Right ventricle myocardium superior (tissue), 1 donor: ENCODE measurements at regions not wholly inside any gene's neighbourhood (a gene's known extent, or its start where the extent isn't known, plus 50 kb on each side); places are given as distances from the start of the nearest gene placed in this dataset.

Source experiments
- ATAC-seq: fragments of 200-7000 bp; cut with Tn5 transposase; one replicate; pipeline ENCODE4 v1.9.1; 2020; ENCODE audit warnings: mild to moderate bottlenecking; ENCODE audit not compliant: poor library complexity
- DNase-seq: peaks from one replicate; pipeline ENCODE4 v3.0.0-alpha.2; 2020
- intact Hi-C: fragments of 100-400 bp; cut with DNase I; formaldehyde crosslinking; loops from one replicate; pipeline ENCODE4 v1.11.2; 2022
- donor health status: DM: no; HTN: yes; CAD: no; lungs with severe emphysema.

GRCh38 chr11:112795142-112795815 lies 165.9 kb upstream of the NCAM1 start:
- DNase-seq (peak; percentile 65), ATAC-seq (peak; percentile 76)
- intact Hi-C loops, result no loop called here

- DNase-seq (peak; percentile 54), ATAC-seq (peak; percentile 89)
- intact Hi-C loops, result no loop called here
Observed at GRCh38 chr11:112795911-112796649, 165.1 kb upstream of the NCAM1 start.

GRCh38 chr11:112797092-112797491 lies 164.1 kb upstream of the NCAM1 start:
- intact Hi-C loops, result no loop called here
- DNase-seq (no peak), ATAC-seq (no peak)

- ATAC-seq (no peak), DNase-seq (no peak)
- intact Hi-C loops, result no loop called here
Observed at GRCh38 chr11:112797648-112798293, 163.4 kb upstream of the NCAM1 start.

GRCh38 chr11:112801025-112801816 lies 160.0 kb upstream of the NCAM1 start:
- intact Hi-C loops, result no loop called here
- ATAC-seq (no peak), DNase-seq (no peak)

GRCh38 chr11:112801817-112802088 lies 159.5 kb upstream of the NCAM1 start:
- DNase-seq (no peak), ATAC-seq (peak; percentile 62)
- intact Hi-C loops, result no loop called here

- intact Hi-C loops, result no loop called here
- DNase-seq (peak; percentile 54), ATAC-seq (peak; percentile 88)
Observed at GRCh38 chr11:112805658-112806057, 155.6 kb upstream of the NCAM1 start.

- intact Hi-C loops, result no loop called here
- no peak for DNase-seq
- ATAC-seq, result no peak
Observed at GRCh38 chr11:112806256-112806655, 155.0 kb upstream of the NCAM1 start.

GRCh38 chr11:112806876-112807275 lies 154.3 kb upstream of the NCAM1 start:
- intact Hi-C loops, result no loop called here
- ATAC-seq, result no peak
- no peak for DNase-seq

- intact Hi-C loops, result no loop called here
- DNase-seq (no peak), ATAC-seq (no peak)
Observed at GRCh38 chr11:112809429-112809828, 151.8 kb upstream of the NCAM1 start.

- intact Hi-C loops, result no loop called here
- ATAC-seq (no peak), DNase-seq (no peak)
Observed at GRCh38 chr11:112810951-112811350, 150.3 kb upstream of the NCAM1 start.

GRCh38 chr11:112811783-112812182 lies 149.4 kb upstream of the NCAM1 start:
- DNase-seq, result no peak
- ATAC-seq, result no peak
- intact Hi-C loops, result no loop called here

GRCh38 chr11:112812729-112813128 lies 148.5 kb upstream of the NCAM1 start:
- ATAC-seq (no peak), DNase-seq (no peak)
- intact Hi-C loops, result no loop called here

GRCh38 chr11:112814168-112814567 lies 147.1 kb upstream of the NCAM1 start:
- intact Hi-C loops, result no loop called here
- no peak for ATAC-seq

GRCh38 chr11:112817376-112817775 lies 143.8 kb upstream of the NCAM1 start:
- ATAC-seq (no peak), DNase-seq (no peak)
- intact Hi-C loops, result no loop called here

More at GRCh38 chr11:112814168-112814567, 147.1 kb upstream of the NCAM1 start:
- DNase-seq, result no peak

- no peak for ATAC-seq
- DNase-seq, result no peak
- intact Hi-C loops, result no loop called here
Observed at GRCh38 chr11:112822478-112823274, 138.5 kb upstream of the NCAM1 start.

- ATAC-seq (no peak), DNase-seq (no peak)
- intact Hi-C loops, result no loop called here
Observed at GRCh38 chr11:112826026-112826425, 135.2 kb upstream of the NCAM1 start.

- no peak for ATAC-seq
- no peak for DNase-seq
- intact Hi-C loops, result no loop called here
Observed at GRCh38 chr11:112826788-112827187, 134.4 kb upstream of the NCAM1 start.

- intact Hi-C loops, result no loop called here
- no peak for ATAC-seq
- DNase-seq, result no peak
Observed at GRCh38 chr11:112828421-112828820, 132.8 kb upstream of the NCAM1 start.
